ENCODE measurements at regions not wholly inside any gene's neighbourhood (a gene's known extent, or its start where the extent isn't known, plus 50 kb on each side); places are given as distances from the start of the nearest gene placed in this dataset.

GRCh38 chr2:59196491-59196890, 955.4 kb upstream of the FANCL start:
- Histone ChIP-seq H3K4me1 (ENCODE audit: control insufficient read depth, insufficient read depth, low read length) (no peaks in the 10 kb centered on the region), H3K9me3 (replicated peaks; ENCODE audit: low read length) (no peaks in the 10 kb centered on the region), H3K27me3 (ENCODE audit: control insufficient read depth, insufficient read depth, low read length) (no peaks in the 10 kb centered on the region), H3K4me2 (ENCODE audit: low read length) (no peak overlapping the region), H3K4me3 (ENCODE audit: low read length) (no peak overlapping the region), H3K36me3 (ENCODE audit: insufficient read depth, low read length) (no peaks in the 10 kb centered on the region), H3K9ac (ENCODE audit: low read depth, low read length) (no peak overlapping the region)

GRCh38 chr2:59195851-59196250, 954.7 kb upstream of the FANCL start:
- Histone ChIP-seq H3K36me3 (ENCODE audit: insufficient read depth, low read length) (no peaks in the 10 kb centered on the region), H3K4me1 (ENCODE audit: control insufficient read depth, insufficient read depth, low read length) (no peaks in the 10 kb centered on the region), H3K4me3 (ENCODE audit: low read length) (no peak overlapping the region), H3K9me3 (replicated peaks; ENCODE audit: low read length) (no peaks in the 10 kb centered on the region), H3K27me3 (ENCODE audit: control insufficient read depth, insufficient read depth, low read length) (no peaks in the 10 kb centered on the region), H3K9ac (ENCODE audit: low read depth, low read length) (no peak overlapping the region), H3K4me2 (ENCODE audit: low read length) (no peak overlapping the region)

GRCh38 chr2:59191781-59192180, 950.7 kb upstream of the FANCL start:
- H3K9ac ChIP-seq (ENCODE audit: low read depth, low read length), result no peak overlapping the region
- H3K9me3 ChIP-seq (replicated peaks; ENCODE audit: low read length), result no peaks in the 10 kb centered on the region
- no peaks in the 10 kb centered on the region for H3K36me3 ChIP-seq (ENCODE audit: insufficient read depth, low read length)
- no peak overlapping the region for H3K4me3 ChIP-seq (ENCODE audit: low read length)
- H3K4me2 ChIP-seq (ENCODE audit: low read length), result no peak overlapping the region
- no peaks in the 10 kb centered on the region for H3K4me1 ChIP-seq (ENCODE audit: control insufficient read depth, insufficient read depth, low read length)
- H3K27me3 ChIP-seq (ENCODE audit: control insufficient read depth, insufficient read depth, low read length), result no peaks in the 10 kb centered on the region

DNA sequence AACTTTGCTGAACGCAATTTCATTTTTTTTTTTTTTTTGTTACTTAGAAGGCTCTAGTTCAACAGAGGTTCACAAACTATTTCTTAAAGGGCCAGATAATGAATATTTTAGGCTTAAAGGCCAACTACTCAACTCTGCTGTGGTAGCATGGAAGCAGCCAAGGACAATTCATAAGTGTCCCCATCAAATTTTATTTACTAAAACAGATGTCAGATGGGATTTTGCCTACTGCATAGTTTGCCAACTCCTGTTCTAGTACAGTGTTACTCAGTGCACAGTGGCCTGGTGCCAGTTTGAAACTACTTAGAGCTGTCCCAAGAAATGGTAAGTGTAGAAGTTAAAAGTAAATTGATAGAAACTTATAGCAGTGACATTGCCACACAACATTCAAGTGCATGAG, 949.4 kb upstream of the FANCL start:
- no peaks in the 10 kb centered on the region for H3K9me3 ChIP-seq (replicated peaks; ENCODE audit: low read length)
- no peak overlapping the region for H3K4me3 ChIP-seq (ENCODE audit: low read length)
- no peaks in the 10 kb centered on the region for H3K27me3 ChIP-seq (ENCODE audit: control insufficient read depth, insufficient read depth, low read length)
- no peak overlapping the region for H3K4me2 ChIP-seq (ENCODE audit: low read length)
- no peaks in the 10 kb centered on the region for H3K36me3 ChIP-seq (ENCODE audit: insufficient read depth, low read length)
- no peak overlapping the region for H3K9ac ChIP-seq (ENCODE audit: low read depth, low read length)
- H3K4me1 ChIP-seq (ENCODE audit: control insufficient read depth, insufficient read depth, low read length), result no peaks in the 10 kb centered on the region

DNA sequence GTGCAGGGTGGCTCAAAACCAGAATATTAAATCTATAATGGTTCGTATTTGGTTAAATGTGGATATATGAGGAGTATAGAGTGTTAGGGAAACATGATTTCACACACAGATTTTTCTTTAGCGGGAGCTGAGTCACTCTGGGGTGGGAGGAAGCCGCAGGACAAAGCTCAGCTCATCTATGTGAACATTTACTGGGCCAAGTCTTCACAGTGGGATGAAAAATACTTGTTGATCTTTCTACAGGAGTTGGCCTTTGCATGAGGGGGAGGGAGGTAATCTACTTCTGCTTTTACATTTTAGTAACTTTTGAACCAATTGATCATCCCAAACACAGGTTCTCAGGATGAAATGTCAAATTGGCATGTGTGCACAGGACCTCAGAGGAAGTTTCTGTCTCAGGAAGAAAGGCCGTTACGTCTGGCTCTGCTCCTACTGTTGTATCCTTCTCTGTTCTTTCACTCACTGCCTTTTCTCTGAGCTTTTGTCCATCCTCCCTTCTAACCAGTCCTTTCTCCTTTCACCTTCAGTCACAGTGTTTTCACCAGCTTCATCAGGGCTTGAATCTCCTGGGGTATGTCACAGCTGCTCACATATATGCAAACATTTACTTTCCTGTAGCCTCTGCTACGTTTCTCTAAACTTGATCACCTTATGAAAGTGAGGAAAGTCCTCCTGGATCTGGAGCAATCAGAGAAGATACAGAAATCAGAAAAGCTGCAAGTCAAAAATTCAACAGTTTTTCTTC, 943.3 kb upstream of the FANCL start:
- Histone ChIP-seq H3K4me3 (ENCODE audit: low read length) (no peak overlapping the region), H3K4me1 (ENCODE audit: control insufficient read depth, insufficient read depth, low read length) (no peaks in the 10 kb centered on the region), H3K4me2 (ENCODE audit: low read length) (no peak overlapping the region)

DNA sequence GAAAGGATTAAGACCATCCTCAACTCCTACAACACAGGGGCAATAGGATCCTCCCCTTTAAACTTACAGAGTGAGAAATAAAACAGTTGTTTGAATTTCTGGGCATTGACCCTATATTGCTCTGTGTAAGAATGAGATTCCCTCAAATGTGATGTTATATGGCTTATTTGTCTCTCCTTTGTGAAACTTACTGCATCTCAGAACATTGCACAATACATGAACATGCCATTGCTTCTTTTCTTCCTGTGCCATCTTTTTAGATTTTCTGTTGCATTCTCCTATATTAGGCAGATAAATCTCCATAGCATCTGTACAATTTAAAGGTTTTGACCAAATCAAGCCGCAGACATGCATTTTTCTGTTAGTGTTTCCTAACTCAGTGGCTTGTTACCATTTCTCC, 941.9 kb upstream of the FANCL start:
- no peaks in the 10 kb centered on the region for H3K9me3 ChIP-seq (replicated peaks; ENCODE audit: low read length)
- H3K4me1 ChIP-seq (ENCODE audit: control insufficient read depth, insufficient read depth, low read length), result no peaks in the 10 kb centered on the region
- no peak overlapping the region for H3K4me2 ChIP-seq (ENCODE audit: low read length)
- no peaks in the 10 kb centered on the region for H3K27me3 ChIP-seq (ENCODE audit: control insufficient read depth, insufficient read depth, low read length)
- H3K4me3 ChIP-seq (ENCODE audit: low read length), result no peak overlapping the region
- no peaks in the 10 kb centered on the region for H3K36me3 ChIP-seq (ENCODE audit: insufficient read depth, low read length)
- H3K9ac ChIP-seq (ENCODE audit: low read depth, low read length), result no peak overlapping the region

More for the DNA sequence above, 943.3 kb upstream of the FANCL start:
- no peaks in the 10 kb centered on the region for H3K36me3 ChIP-seq (ENCODE audit: insufficient read depth, low read length)
- H3K9ac ChIP-seq (ENCODE audit: low read depth, low read length), result no peak overlapping the region
- H3K9me3 ChIP-seq (replicated peaks; ENCODE audit: low read length), result no peaks in the 10 kb centered on the region
- no peaks in the 10 kb centered on the region for H3K27me3 ChIP-seq (ENCODE audit: control insufficient read depth, insufficient read depth, low read length)

DNA sequence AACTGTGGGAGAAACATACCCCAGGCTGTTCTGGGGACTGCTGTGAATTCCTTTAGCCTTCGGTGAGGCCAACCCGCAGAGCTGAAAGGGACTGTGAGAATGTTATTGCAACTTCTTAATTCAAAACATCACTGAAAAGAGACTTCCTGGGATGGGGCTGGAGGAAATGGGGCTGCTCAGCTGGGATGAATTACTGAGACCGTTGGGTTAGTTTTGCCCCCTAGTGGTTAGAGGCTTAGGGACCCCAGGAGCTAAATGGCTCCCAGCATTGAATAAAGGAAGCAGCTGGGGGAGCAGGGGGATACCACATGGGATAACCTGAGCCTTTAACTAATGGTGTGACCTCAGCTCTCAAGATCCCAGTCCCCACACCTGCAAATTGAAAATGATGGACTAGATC, 941.1 kb upstream of the FANCL start:
- Histone ChIP-seq H3K9me3 (replicated peaks; ENCODE audit: low read length) (no peaks in the 10 kb centered on the region), H3K4me2 (ENCODE audit: low read length) (no peak overlapping the region), H3K9ac (ENCODE audit: low read depth, low read length) (no peak overlapping the region), H3K36me3 (ENCODE audit: insufficient read depth, low read length) (no peaks in the 10 kb centered on the region), H3K4me3 (ENCODE audit: low read length) (no peak overlapping the region), H3K27me3 (ENCODE audit: control insufficient read depth, insufficient read depth, low read length) (no peaks in the 10 kb centered on the region), H3K4me1 (ENCODE audit: control insufficient read depth, insufficient read depth, low read length) (no peaks in the 10 kb centered on the region)

- H3K36me3 ChIP-seq (ENCODE audit: insufficient read depth, low read length), result no peaks in the 10 kb centered on the region
- no peaks in the 10 kb centered on the region for H3K27me3 ChIP-seq (ENCODE audit: control insufficient read depth, insufficient read depth, low read length)
- H3K9ac ChIP-seq (ENCODE audit: low read depth, low read length), result no peak overlapping the region
- no peak overlapping the region for H3K4me2 ChIP-seq (ENCODE audit: low read length)
- no peaks in the 10 kb centered on the region for H3K4me1 ChIP-seq (ENCODE audit: control insufficient read depth, insufficient read depth, low read length)
- H3K4me3 ChIP-seq (ENCODE audit: low read length), result no peak overlapping the region
- H3K9me3 ChIP-seq (replicated peaks; ENCODE audit: low read length), result no peaks in the 10 kb centered on the region
These were observed 940.2 kb upstream of the FANCL start for GRCh38 chr2:59181347-59181746.

GRCh38 chr2:59180621-59181020, 939.5 kb upstream of the FANCL start:
- Histone ChIP-seq H3K36me3 (ENCODE audit: insufficient read depth, low read length) (no peaks in the 10 kb centered on the region), H3K4me3 (ENCODE audit: low read length) (no peak overlapping the region), H3K4me2 (ENCODE audit: low read length) (no peak overlapping the region), H3K9me3 (replicated peaks; ENCODE audit: low read length) (no peaks in the 10 kb centered on the region), H3K4me1 (ENCODE audit: control insufficient read depth, insufficient read depth, low read length) (no peaks in the 10 kb centered on the region), H3K9ac (ENCODE audit: low read depth, low read length) (no peak overlapping the region), H3K27me3 (ENCODE audit: control insufficient read depth, insufficient read depth, low read length) (no peaks in the 10 kb centered on the region)

DNA sequence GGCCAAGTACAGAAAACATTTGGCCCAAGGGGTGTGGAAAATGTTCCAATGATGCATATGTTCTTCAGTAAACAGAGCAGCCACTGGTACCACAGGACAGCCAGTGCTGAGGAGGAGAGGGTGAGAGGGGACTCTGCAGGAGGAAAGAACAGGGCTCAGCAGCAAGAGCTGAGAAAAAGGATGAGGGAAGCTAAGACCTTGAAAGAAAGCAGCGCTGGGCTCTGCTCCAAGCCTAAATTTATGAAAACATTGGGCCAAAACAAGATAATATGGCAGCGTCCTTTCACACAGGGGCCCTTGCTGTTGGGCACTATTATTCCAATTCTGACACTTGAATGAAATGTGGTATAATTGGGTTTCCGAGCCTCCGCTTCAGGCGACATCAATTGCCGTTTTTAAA, 939.0 kb upstream of the FANCL start:
- H3K9ac ChIP-seq (ENCODE audit: low read depth, low read length), result no peak overlapping the region
- H3K9me3 ChIP-seq (replicated peaks; ENCODE audit: low read length), result no peaks in the 10 kb centered on the region
- H3K27me3 ChIP-seq (ENCODE audit: control insufficient read depth, insufficient read depth, low read length), result no peaks in the 10 kb centered on the region
- no peak overlapping the region for H3K4me2 ChIP-seq (ENCODE audit: low read length)
- H3K4me3 ChIP-seq (ENCODE audit: low read length), result no peak overlapping the region
- no peaks in the 10 kb centered on the region for H3K4me1 ChIP-seq (ENCODE audit: control insufficient read depth, insufficient read depth, low read length)
- no peaks in the 10 kb centered on the region for H3K36me3 ChIP-seq (ENCODE audit: insufficient read depth, low read length)

GRCh38 chr2:59177748-59178147, 936.6 kb upstream of the FANCL start:
- H3K4me1 ChIP-seq (ENCODE audit: control insufficient read depth, insufficient read depth, low read length), result no peaks in the 10 kb centered on the region
- H3K9me3 ChIP-seq (replicated peaks; ENCODE audit: low read length), result no peaks in the 10 kb centered on the region
- H3K4me3 ChIP-seq (ENCODE audit: low read length), result no peak overlapping the region
- no peaks in the 10 kb centered on the region for H3K27me3 ChIP-seq (ENCODE audit: control insufficient read depth, insufficient read depth, low read length)
- H3K4me2 ChIP-seq (ENCODE audit: low read length), result no peak overlapping the region
- H3K9ac ChIP-seq (ENCODE audit: low read depth, low read length), result no peak overlapping the region
- no peaks in the 10 kb centered on the region for H3K36me3 ChIP-seq (ENCODE audit: insufficient read depth, low read length)

DNA sequence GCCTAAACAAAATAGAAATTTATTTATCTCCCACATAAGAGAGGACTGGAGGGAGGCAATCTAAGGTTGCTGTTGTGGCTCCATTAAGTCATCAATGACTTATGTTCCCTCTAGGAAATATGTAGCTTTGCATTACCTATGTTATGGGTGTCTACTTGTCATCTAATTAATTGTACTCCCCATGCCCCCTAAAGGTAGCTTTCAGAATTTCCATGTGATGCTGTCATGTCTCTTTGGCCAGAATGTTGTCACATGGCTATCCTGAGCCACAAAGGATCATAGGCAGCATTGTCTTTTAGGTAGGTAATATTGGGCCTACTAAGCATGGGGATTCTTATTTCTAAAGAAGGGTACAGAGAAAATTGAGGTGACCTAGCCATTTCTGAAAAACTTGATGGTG, 935.6 kb upstream of the FANCL start:
- H3K27me3 ChIP-seq (ENCODE audit: control insufficient read depth, insufficient read depth, low read length), result no peaks in the 10 kb centered on the region
- no peak overlapping the region for H3K4me3 ChIP-seq (ENCODE audit: low read length)
- no peaks in the 10 kb centered on the region for H3K4me1 ChIP-seq (ENCODE audit: control insufficient read depth, insufficient read depth, low read length)
- H3K36me3 ChIP-seq (ENCODE audit: insufficient read depth, low read length), result no peaks in the 10 kb centered on the region
- no peak overlapping the region for H3K9ac ChIP-seq (ENCODE audit: low read depth, low read length)
- no peaks in the 10 kb centered on the region for H3K9me3 ChIP-seq (replicated peaks; ENCODE audit: low read length)
- no peak overlapping the region for H3K4me2 ChIP-seq (ENCODE audit: low read length)

Data from skeletal muscle satellite cell (primary cell).